H9 (cell line): ENCODE measurements at regions not wholly inside any gene's neighbourhood (a gene's known extent, or its start where the extent isn't known, plus 50 kb on each side); places are given as distances from the start of the nearest gene placed in this dataset.

Source experiments
- DNase-seq: peaks from one replicate; pipeline ENCODE4 v3.0.0-alpha.2; 2017
- H2AFZ ChIP-seq: one replicate; pipeline ENCODE4 v1.6.1; 2013; ENCODE audit warnings: mild to moderate bottlenecking, low read length, control low read depth, moderate library complexity
- H2AK5ac ChIP-seq: 2 replicates; pipeline ENCODE4 v1.6.1; 2013; ENCODE audit warnings: low read length, control low read depth, mixed read lengths; ENCODE audit not compliant: insufficient read length
- H2BK120ac ChIP-seq: one replicate; pipeline ENCODE4 v1.6.1; 2013; ENCODE audit warnings: low read depth, mild to moderate bottlenecking, low read length, control low read depth, inconsistent platforms; ENCODE audit not compliant: poor library complexity, severe bottlenecking
- H2BK12ac ChIP-seq: 2 replicates; pipeline ENCODE4 v1.6.1; 2013; ENCODE audit warnings: low read length, control low read depth, mixed read lengths, low read depth; ENCODE audit not compliant: insufficient read length
- H2BK15ac ChIP-seq: 2 replicates; pipeline ENCODE4 v1.6.1; 2013; ENCODE audit warnings: low read depth, low read length, control low read depth
- H2BK20ac ChIP-seq: one replicate; pipeline ENCODE4 v1.6.1; 2013; ENCODE audit warnings: low read depth, mild to moderate bottlenecking, low read length, control low read depth, inconsistent platforms; ENCODE audit not compliant: poor library complexity, severe bottlenecking
- H2BK5ac ChIP-seq: 2 replicates; pipeline ENCODE4 v1.6.1; 2013; ENCODE audit warnings: low read length, control low read depth, mixed read lengths; ENCODE audit not compliant: insufficient read length
- H3K14ac ChIP-seq: 2 replicates; pipeline ENCODE4 v1.6.1; 2013; ENCODE audit warnings: low read length, control low read depth; ENCODE audit not compliant: insufficient read depth
- H3K18ac ChIP-seq: 2 replicates; pipeline ENCODE4 v1.6.1; 2013; ENCODE audit warnings: low read depth, mild to moderate bottlenecking, mixed read lengths, low read length, control low read depth; ENCODE audit not compliant: insufficient read length
- H3K23ac ChIP-seq: 2 replicates; pipeline ENCODE4 v1.6.1; 2013; ENCODE audit warnings: low read length, control low read depth, mixed read lengths, low read depth; ENCODE audit not compliant: insufficient read length
- H3K23me2 ChIP-seq: 2 replicates; pipeline ENCODE4 v1.6.1; 2013; ENCODE audit warnings: low read depth, mild to moderate bottlenecking, mixed read lengths, low read length, control low read depth; ENCODE audit not compliant: insufficient read length, poor library complexity, severe bottlenecking
- H3K27ac ChIP-seq: 2 replicates; pipeline ENCODE4 v1.5.1; 2013; ENCODE audit warnings: low read length, control low read depth, mixed read lengths, low read depth; ENCODE audit not compliant: insufficient read length
- H3K27me3 ChIP-seq: 2 replicates; pipeline ENCODE4 v1.6.1; 2013; ENCODE audit warnings: low read length, control low read depth, inconsistent platforms; ENCODE audit not compliant: insufficient read depth
- H3K4ac ChIP-seq: 2 replicates; pipeline ENCODE4 v1.6.1; 2013; ENCODE audit warnings: low read depth, mild to moderate bottlenecking, control low read depth, inconsistent platforms, low read length, moderate library complexity
- H3K4me1 ChIP-seq: 2 replicates; pipeline ENCODE4 v1.6.1; 2013; ENCODE audit warnings: low read length, control low read depth, inconsistent platforms; ENCODE audit not compliant: insufficient read depth
- H3K4me2 ChIP-seq: 2 replicates; pipeline ENCODE4 v1.6.1; 2013; ENCODE audit warnings: low read length, control low read depth, mixed read lengths; ENCODE audit not compliant: insufficient read length, insufficient read depth
- H3K56ac ChIP-seq: 2 replicates; pipeline ENCODE4 v1.6.1; 2013; ENCODE audit warnings: low read depth, mild to moderate bottlenecking, mixed read lengths, low read length, control low read depth; ENCODE audit not compliant: insufficient read length
- H3K79me1 ChIP-seq: 2 replicates; pipeline ENCODE4 v1.6.1; 2013; ENCODE audit warnings: low read depth, mild to moderate bottlenecking, moderate library complexity, low read length, control low read depth, inconsistent platforms; ENCODE audit not compliant: insufficient read depth, poor library complexity, severe bottlenecking
- H3K79me2 ChIP-seq: 2 replicates; pipeline ENCODE4 v1.6.1; 2013; ENCODE audit warnings: low read length, control low read depth, inconsistent platforms; ENCODE audit not compliant: insufficient read depth
- H3K9ac ChIP-seq: 2 replicates; pipeline ENCODE4 v1.6.1; 2013; ENCODE audit warnings: low read length, control low read depth, mixed read lengths; ENCODE audit not compliant: insufficient read length; ENCODE audit errors: extremely low read depth
- H3K9me3 ChIP-seq: one replicate; pipeline ENCODE4 v1.6.1; 2013; ENCODE audit warnings: low read depth, low read length, inconsistent platforms; ENCODE audit not compliant: control insufficient read depth
- H3T11ph ChIP-seq: one replicate; pipeline ENCODE4 v1.6.1; 2013; ENCODE audit warnings: mild to moderate bottlenecking, low read length, control low read depth, inconsistent platforms
- H4K20me1 ChIP-seq: one replicate; pipeline ENCODE4 v1.6.1; 2013; ENCODE audit not compliant: control insufficient read depth, insufficient read length, insufficient read depth
- H4K5ac ChIP-seq: 2 replicates; pipeline ENCODE4 v1.6.1; 2013; ENCODE audit warnings: low read depth, mild to moderate bottlenecking, mixed read lengths, low read length, control low read depth; ENCODE audit not compliant: insufficient read length
- H4K8ac ChIP-seq: replicated peaks from 2 replicates; pipeline ENCODE4 v1.6.1; 2013; ENCODE audit warnings: low read length, control low read depth, mixed read lengths, low read depth; ENCODE audit not compliant: insufficient read length
- H4K91ac ChIP-seq: 2 replicates; pipeline ENCODE4 v1.6.1; 2013; ENCODE audit warnings: low read depth, mild to moderate bottlenecking, moderate library complexity, mixed read lengths, low read length, control low read depth; ENCODE audit not compliant: insufficient read length
- H3K27ac Mint-ChIP-seq, 3 experiments: 2 replicates in 2 of 3; 3 replicates in 1 of 3; pipeline ENCODE4 v1.8.0; 2020 to 2021; ENCODE audit warnings: mixed read lengths in 3 of 3, mild to moderate bottlenecking in 1 of 3, moderate library complexity in 1 of 3
- H3K27me3 Mint-ChIP-seq: 2 replicates; pipeline ENCODE4 v1.8.0; 2021; ENCODE audit warnings: low read depth, mild to moderate bottlenecking, moderate library complexity, mixed read lengths
- H3K36me3 Mint-ChIP-seq, 3 experiments: 2 replicates in 2 of 3; 3 replicates in 1 of 3; pipeline ENCODE4 v1.8.0; 2020 to 2021; ENCODE audit warnings: low read depth in 3 of 3, mixed read lengths in 3 of 3; ENCODE audit not compliant: insufficient read depth in 1 of 3
- H3K4me1 Mint-ChIP-seq, 2 experiments: 2 replicates each; pipeline ENCODE4 v1.8.0; 2020; ENCODE audit warnings: mixed read lengths in 2 of 2
- H3K4me3 Mint-ChIP-seq, 2 experiments: 2 replicates in 1 of 2; 3 replicates in 1 of 2; pipeline ENCODE4 v1.8.0; 2020 to 2021; ENCODE audit warnings: mild to moderate bottlenecking in 2 of 2, mixed read lengths in 2 of 2, moderate library complexity in 1 of 2
- H3K9me3 Mint-ChIP-seq, 2 experiments: 2 replicates in 1 of 2; 3 replicates in 1 of 2; pipeline ENCODE4 v1.8.0; 2020; ENCODE audit warnings: mild to moderate bottlenecking in 2 of 2, mixed read lengths in 2 of 2, moderate library complexity in 1 of 2
- CTCF ChIP-seq: fragments of 200-600 bp; sonication (generic); conservative IDR thresholded peaks from 3 replicates; pipeline ENCODE4 v1.8.0; 2021; ENCODE audit warnings: antibody characterized with exemption, mild to moderate bottlenecking
- WGBS: extraction: QIAGEN DNeasy Blood & Tissue Kit; methylation state at CpG from one replicate; pipeline ENCODE4 v1.1.7; 2013; ENCODE audit warnings: missing lambda C conversion rate, low lambda C conversion rate, mixed read lengths; ENCODE audit not compliant: insufficient read length; ENCODE audit errors: extremely low coverage; 5-methylcytosine and 5-hydroxymethylcytosine counted together

- H3K18ac ChIP-seq: no peak overlapping the region
- no peak overlapping the region for H2AFZ ChIP-seq
- H3K23ac ChIP-seq: no peak overlapping the region
- H3K36me3 Mint-ChIP-seq: no peaks in the 10 kb centered on the region; a peak in 1 of 7 replicates
- no peak overlapping the region for H3K4ac ChIP-seq
- 0 out of 2 replicates have a peak, but pooled peaks cover 2% of the 10 kb centered on the region for H3K27me3 Mint-ChIP-seq
- H2BK12ac ChIP-seq: no peak overlapping the region
- no peak overlapping the region for H4K5ac ChIP-seq
- no peak overlapping the region for H3K4me3 Mint-ChIP-seq
- H3K27ac Mint-ChIP-seq: no peak overlapping the region; a peak in 1 of 7 replicates
- no peak for DNase-seq
- no peaks in the 10 kb centered on the region; a peak in 1 of 5 replicates for H3K9me3 Mint-ChIP-seq
- H4K8ac ChIP-seq: no peak overlapping the region
- no peaks in the 10 kb centered on the region for H3K23me2 ChIP-seq
- H3K4me1 Mint-ChIP-seq: peaks cover 16 to 23% of the 10 kb centered on the region in 2 experiments
- H3K9ac ChIP-seq: no peak overlapping the region
- H3K9me3 ChIP-seq: no peaks in the 10 kb centered on the region
- H3K79me2 ChIP-seq: no peaks in the 10 kb centered on the region
- no peaks in the 10 kb centered on the region for H3K79me1 ChIP-seq
- H3K4me1 ChIP-seq: no peaks in the 10 kb centered on the region; the same call in 1 of the 2 replicates
- H4K20me1 ChIP-seq: no peaks in the 10 kb centered on the region
- no peak overlapping the region for H4K91ac ChIP-seq
- no peak overlapping the region for H2BK5ac ChIP-seq
- no peaks in the 10 kb centered on the region for H3K27me3 ChIP-seq
- no peak overlapping the region for H2BK20ac ChIP-seq
- no peak overlapping the region for H2BK15ac ChIP-seq
- no peak for TF ChIP-seq CTCF
- H3K4me2 ChIP-seq: no peak overlapping the region
- H3K14ac ChIP-seq: no peak overlapping the region
- WGBS: no CpG with 5 or more reads among the region's 11 CpGs
- H2BK120ac ChIP-seq: no peak overlapping the region
- no peak overlapping the region for H2AK5ac ChIP-seq
- H3K56ac ChIP-seq: no peak overlapping the region
- no peak overlapping the region for H3T11ph ChIP-seq
- no peak overlapping the region for H3K27ac ChIP-seq
Measured at GRCh38 chr4:138686106-138686835, 329.3 kb upstream of the NOCT start.
